ENCODE measurements at regions not wholly inside any gene's neighbourhood (a gene's known extent, or its start where the extent isn't known, plus 50 kb on each side); places are given as distances from the start of the nearest gene placed in this dataset.

- TF ChIP-seq, protein P1, sequence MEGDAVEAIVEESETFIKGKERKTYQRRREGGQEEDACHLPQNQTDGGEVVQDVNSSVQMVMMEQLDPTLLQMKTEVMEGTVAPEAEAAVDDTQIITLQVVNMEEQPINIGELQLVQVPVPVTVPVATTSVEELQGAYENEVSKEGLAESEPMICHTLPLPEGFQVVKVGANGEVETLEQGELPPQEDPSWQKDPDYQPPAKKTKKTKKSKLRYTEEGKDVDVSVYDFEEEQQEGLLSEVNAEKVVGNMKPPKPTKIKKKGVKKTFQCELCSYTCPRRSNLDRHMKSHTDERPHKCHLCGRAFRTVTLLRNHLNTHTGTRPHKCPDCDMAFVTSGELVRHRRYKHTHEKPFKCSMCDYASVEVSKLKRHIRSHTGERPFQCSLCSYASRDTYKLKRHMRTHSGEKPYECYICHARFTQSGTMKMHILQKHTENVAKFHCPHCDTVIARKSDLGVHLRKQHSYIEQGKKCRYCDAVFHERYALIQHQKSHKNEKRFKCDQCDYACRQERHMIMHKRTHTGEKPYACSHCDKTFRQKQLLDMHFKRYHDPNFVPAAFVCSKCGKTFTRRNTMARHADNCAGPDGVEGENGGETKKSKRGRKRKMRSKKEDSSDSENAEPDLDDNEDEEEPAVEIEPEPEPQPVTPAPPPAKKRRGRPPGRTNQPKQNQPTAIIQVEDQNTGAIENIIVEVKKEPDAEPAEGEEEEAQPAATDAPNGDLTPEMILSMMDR (IDR thresholded peaks at IDR 0.05), result no peak
- TF ChIP-seq POLR2A (IDR thresholded peaks at IDR 0.05), result no peak
Observed at GRCh38 chr17:77553459-77554066, 404.9 kb upstream of the TNRC6C start.
